ENCODE measurements at regions not wholly inside any gene's neighbourhood (a gene's known extent, or its start where the extent isn't known, plus 50 kb on each side); places are given as distances from the start of the nearest gene placed in this dataset.

DNA sequence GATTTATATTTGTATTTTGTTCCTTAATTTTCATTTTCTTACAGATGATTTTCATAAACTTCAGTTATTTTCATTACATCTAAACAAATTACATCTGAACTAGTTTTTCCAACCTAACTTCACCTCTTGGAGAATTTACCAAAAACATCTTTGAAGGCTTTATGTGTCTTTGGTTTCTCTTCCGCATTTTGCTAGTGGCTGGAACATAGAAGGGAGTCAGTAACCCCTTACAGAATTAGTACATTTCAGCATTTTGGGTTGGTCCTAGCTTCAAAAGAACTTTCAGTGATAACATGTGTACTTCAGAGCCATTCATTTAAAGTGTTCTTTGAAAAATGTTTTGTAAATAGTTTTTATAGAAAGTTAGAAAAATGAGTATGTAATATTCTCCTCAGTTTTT lies 169.8 kb upstream of the MTPN start:
- TF ChIP-seq, protein P1, sequence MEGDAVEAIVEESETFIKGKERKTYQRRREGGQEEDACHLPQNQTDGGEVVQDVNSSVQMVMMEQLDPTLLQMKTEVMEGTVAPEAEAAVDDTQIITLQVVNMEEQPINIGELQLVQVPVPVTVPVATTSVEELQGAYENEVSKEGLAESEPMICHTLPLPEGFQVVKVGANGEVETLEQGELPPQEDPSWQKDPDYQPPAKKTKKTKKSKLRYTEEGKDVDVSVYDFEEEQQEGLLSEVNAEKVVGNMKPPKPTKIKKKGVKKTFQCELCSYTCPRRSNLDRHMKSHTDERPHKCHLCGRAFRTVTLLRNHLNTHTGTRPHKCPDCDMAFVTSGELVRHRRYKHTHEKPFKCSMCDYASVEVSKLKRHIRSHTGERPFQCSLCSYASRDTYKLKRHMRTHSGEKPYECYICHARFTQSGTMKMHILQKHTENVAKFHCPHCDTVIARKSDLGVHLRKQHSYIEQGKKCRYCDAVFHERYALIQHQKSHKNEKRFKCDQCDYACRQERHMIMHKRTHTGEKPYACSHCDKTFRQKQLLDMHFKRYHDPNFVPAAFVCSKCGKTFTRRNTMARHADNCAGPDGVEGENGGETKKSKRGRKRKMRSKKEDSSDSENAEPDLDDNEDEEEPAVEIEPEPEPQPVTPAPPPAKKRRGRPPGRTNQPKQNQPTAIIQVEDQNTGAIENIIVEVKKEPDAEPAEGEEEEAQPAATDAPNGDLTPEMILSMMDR (IDR thresholded peaks at IDR 0.05; ENCODE audit: insufficient read depth, low read length, poor library complexity, severe bottlenecking), result no peak
- no peak for TF ChIP-seq EZH2phosphoT487 (conservative IDR thresholded peaks at IDR 0.05; ENCODE audit: low read length)
- Histone ChIP-seq H3K79me2 (ENCODE audit: insufficient read depth, low read length) (no peaks in the 10 kb centered on the region), H2AFZ (ENCODE audit: low read depth, low read length, severe bottlenecking) (no peak overlapping the region), H3K9ac (ENCODE audit: low read length) (no peak overlapping the region), H3F3A (ENCODE audit: insufficient read depth) (no peaks in the 10 kb centered on the region), H3K27me3 (ENCODE audit: low read length) (no peaks in the 10 kb centered on the region), H3K9me2 (replicated peaks; ENCODE audit: insufficient read depth, low read length) (0 out of 2 replicates have a peak, but pooled peaks cover 4% of the 10 kb centered on the region), H3K4me3 (ENCODE audit: insufficient read depth, low read length, poor library complexity, severe bottlenecking) (no peak overlapping the region), H3K36me3 (ENCODE audit: low read length) (no peaks in the 10 kb centered on the region), H4K20me1 (ENCODE audit: low read depth, low read length) (no peaks in the 10 kb centered on the region), H3K4me2 (ENCODE audit: low read depth, low read length, poor library complexity, severe bottlenecking) (no peak overlapping the region), H3K9me3 (ENCODE audit: insufficient read depth, low read length) (no peaks in the 10 kb centered on the region), H3K27ac (ENCODE audit: low read depth, low read length) (no peak overlapping the region)

DNA sequence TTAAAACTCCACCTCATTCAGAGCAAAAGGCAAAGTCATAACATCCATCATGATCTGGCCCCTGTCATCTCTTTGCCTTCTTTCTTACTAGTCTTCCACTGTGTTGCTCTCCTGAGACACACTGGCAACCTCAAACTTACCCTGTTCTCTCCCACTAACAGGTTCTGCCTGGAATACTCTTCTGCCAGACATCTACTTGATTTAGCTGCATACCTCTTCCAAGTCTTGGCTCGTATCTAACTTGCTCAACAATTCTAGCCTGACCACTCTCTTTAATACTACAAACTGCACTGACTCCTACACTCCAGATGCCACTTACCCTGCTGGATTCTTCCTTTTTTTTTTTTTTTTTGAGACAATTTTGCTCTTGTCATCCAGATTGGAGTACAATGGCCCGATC lies 167.0 kb upstream of the MTPN start:
- no peaks in the 10 kb centered on the region for H3K9me2 ChIP-seq (replicated peaks; ENCODE audit: insufficient read depth, low read length)
- H3K4me3 ChIP-seq (ENCODE audit: insufficient read depth, low read length, poor library complexity, severe bottlenecking), result no peak overlapping the region
- H2AFZ ChIP-seq (ENCODE audit: low read depth, low read length, severe bottlenecking), result no peak overlapping the region
- H3K4me2 ChIP-seq (ENCODE audit: low read depth, low read length, poor library complexity, severe bottlenecking), result no peak overlapping the region
- H3K9ac ChIP-seq (ENCODE audit: low read length), result no peak overlapping the region
- H3K27me3 ChIP-seq (ENCODE audit: low read length), result no peaks in the 10 kb centered on the region
- no peaks in the 10 kb centered on the region for H3K79me2 ChIP-seq (ENCODE audit: insufficient read depth, low read length)
- no peaks in the 10 kb centered on the region for H3F3A ChIP-seq (ENCODE audit: insufficient read depth)
- H4K20me1 ChIP-seq (ENCODE audit: low read depth, low read length), result no peaks in the 10 kb centered on the region
- H3K36me3 ChIP-seq (ENCODE audit: low read length), result no peaks in the 10 kb centered on the region
- no peaks in the 10 kb centered on the region for H3K9me3 ChIP-seq (ENCODE audit: insufficient read depth, low read length)
- H3K27ac ChIP-seq (ENCODE audit: low read depth, low read length), result no peak overlapping the region
- TF ChIP-seq EZH2phosphoT487 (conservative IDR thresholded peaks at IDR 0.05; ENCODE audit: low read length), result no peak
- TF ChIP-seq, protein P1 (IDR thresholded peaks at IDR 0.05; ENCODE audit: insufficient read depth, low read length, poor library complexity, severe bottlenecking), result no peak

DNA sequence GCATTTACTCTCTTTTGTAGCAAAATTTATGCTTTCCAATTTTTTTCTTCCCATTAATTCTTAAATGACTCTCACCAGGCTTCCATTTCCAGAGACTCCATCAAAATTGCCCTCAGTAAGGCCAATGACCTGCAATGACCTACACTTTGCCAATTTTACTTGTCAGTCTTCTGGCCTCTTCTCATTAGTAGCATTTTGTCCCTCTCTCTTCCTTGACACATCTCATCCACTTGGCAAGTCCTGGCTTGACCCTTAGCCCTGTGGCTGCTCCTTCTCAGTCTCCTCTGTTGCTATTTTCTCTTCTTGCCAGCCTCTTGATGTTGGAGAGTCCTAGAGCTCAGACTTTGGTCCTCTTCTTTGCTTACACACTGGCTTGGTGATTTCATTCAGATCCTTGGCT lies 166.1 kb upstream of the MTPN start:
- no peak overlapping the region for H3K9ac ChIP-seq (ENCODE audit: low read length)
- no peaks in the 10 kb centered on the region for H3K27me3 ChIP-seq (ENCODE audit: low read length)
- H2AFZ ChIP-seq (ENCODE audit: low read depth, low read length, severe bottlenecking), result no peak overlapping the region
- H3F3A ChIP-seq (ENCODE audit: insufficient read depth), result no peaks in the 10 kb centered on the region
- no peaks in the 10 kb centered on the region for H4K20me1 ChIP-seq (ENCODE audit: low read depth, low read length)
- H3K9me2 ChIP-seq (replicated peaks; ENCODE audit: insufficient read depth, low read length), result no peaks in the 10 kb centered on the region
- H3K27ac ChIP-seq (ENCODE audit: low read depth, low read length), result no peak overlapping the region
- H3K9me3 ChIP-seq (ENCODE audit: insufficient read depth, low read length), result no peaks in the 10 kb centered on the region
- no peak overlapping the region for H3K4me3 ChIP-seq (ENCODE audit: insufficient read depth, low read length, poor library complexity, severe bottlenecking)
- H3K4me2 ChIP-seq (ENCODE audit: low read depth, low read length, poor library complexity, severe bottlenecking), result no peak overlapping the region
- TF ChIP-seq, protein P1 (IDR thresholded peaks at IDR 0.05; ENCODE audit: insufficient read depth, low read length, poor library complexity, severe bottlenecking), result no peak
- no peak for TF ChIP-seq EZH2phosphoT487 (conservative IDR thresholded peaks at IDR 0.05; ENCODE audit: low read length)
- no peaks in the 10 kb centered on the region for H3K36me3 ChIP-seq (ENCODE audit: low read length)
- H3K79me2 ChIP-seq (ENCODE audit: insufficient read depth, low read length), result no peaks in the 10 kb centered on the region
